ENCODE measurements at regions not wholly inside any gene's neighbourhood (a gene's known extent, or its start where the extent isn't known, plus 50 kb on each side); places are given as distances from the start of the nearest gene placed in this dataset.

DNA sequence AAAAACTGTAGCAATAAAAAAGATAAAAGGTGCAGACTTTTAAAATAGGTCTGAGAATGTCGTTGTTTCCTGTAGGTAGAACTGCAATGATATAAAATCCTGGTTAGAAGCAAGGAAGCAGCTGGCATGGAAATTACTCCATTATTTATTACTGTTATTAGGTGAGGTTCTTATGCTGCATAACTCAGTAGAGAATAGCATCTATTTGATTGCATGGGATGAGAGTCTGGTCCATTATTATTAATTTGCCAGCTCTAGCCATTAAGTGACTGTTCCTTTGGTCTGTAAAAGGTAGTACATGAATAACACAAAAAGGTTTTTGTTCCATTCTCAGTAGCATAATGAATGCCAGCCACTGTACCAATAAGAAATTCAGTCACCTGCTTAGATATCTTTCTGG lies 358.6 kb downstream of the RBM43 start:
- no peak for DNase-seq (ENCODE audit: low read depth, low spot score)

DNA sequence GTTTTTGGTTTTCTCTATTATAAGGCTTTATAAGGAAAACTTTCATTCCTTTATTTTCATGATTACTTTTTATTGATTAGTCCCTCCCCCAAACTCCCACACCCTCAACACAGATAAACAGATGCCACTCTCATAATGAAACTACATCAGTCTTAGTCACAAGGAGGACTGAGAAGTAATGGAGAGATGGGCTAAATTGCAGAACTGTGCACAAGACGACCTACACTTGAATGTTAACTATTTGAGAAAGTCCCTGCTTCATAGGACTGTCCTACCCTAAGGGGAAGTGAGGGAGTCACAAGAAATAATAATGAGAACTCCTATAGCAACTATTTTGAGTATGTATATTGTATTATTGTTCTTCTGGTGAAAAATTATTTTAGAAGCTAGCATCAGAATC lies 360.8 kb downstream of the RBM43 start:
- DNase-seq (ENCODE audit: low read depth, low spot score) = no peak

DNA sequence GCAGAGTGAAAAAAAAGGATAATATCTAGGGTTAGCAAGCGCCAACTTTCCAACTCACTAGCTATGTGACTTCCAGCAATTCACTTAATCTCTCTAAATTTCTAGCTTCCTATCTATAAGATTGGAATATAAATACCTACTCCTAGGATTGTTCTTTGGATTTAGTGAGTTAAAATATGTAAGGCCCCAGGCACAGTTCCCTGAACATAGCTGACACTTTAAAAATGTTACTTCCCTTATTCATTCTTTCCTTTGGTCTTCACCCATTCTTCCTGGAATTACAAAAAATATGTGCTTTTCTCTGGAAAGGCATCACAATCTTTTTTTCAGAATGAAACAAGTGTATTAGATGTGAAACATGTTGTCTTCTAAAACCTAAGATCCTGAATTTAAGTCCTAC lies 365.7 kb downstream of the RBM43 start:
- DNase-seq (ENCODE audit: low read depth, low spot score) = no peak

DNA sequence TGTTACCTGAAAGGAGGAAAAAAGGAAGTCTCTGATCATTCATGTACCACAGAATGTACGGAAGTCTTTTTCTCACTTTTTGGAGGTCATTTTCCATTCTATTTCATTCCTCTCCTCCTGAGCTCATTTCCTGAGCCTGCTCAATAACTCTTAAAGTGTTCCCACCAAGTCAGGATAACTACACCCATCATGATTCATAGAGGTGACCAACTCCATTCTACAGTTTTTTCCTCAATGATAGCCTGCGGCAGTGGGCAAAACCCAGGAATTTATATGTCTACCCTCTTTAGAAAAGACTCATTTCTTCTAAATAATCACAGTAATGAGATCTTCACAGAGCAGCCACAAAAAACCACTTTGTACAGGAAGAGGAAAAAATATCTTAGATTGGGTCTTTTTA lies 372.5 kb downstream of the RBM43 start:
- DNase-seq (ENCODE audit: low read depth, low spot score) = no peak

DNA sequence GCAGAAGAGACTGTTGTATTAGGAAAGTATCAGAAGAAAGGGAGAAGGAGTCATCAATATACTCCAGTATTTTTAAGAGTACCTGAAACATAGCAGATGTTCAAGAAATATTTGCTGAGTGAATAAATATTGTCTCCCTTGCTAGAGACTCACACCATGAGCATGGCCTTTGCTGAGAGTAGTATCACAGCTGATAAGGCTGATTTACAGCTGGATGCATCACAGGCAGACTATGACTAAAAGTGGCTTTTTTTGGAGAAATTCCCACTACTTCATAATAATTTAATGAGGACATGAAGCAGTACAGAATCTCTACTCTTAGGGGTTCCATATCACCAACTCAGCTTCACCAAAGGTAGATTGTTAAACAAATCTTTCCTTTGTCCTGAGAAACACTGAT lies 373.3 kb downstream of the RBM43 start:
- DNase-seq (ENCODE audit: low read depth, low spot score) = no peak

DNA sequence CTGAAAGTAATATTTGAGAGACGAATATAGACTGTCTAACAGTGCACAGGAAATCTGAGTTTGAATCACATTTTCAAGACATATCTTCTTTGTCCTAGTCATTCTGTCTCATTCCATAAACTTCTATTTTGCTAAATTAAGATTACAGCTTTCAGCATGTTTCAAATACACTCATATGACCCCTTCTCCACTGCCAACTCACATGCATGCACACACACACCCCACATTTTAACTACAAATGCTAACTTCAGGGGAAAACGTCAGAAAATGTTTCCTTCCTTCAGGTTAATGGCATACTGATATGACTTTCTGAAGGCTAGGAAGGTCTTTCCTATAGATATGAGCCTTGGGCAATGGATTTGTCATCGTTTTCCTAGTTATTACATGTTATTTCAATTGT lies 373.7 kb downstream of the RBM43 start:
- DNase-seq (ENCODE audit: low read depth, low spot score) = no peak

DNA sequence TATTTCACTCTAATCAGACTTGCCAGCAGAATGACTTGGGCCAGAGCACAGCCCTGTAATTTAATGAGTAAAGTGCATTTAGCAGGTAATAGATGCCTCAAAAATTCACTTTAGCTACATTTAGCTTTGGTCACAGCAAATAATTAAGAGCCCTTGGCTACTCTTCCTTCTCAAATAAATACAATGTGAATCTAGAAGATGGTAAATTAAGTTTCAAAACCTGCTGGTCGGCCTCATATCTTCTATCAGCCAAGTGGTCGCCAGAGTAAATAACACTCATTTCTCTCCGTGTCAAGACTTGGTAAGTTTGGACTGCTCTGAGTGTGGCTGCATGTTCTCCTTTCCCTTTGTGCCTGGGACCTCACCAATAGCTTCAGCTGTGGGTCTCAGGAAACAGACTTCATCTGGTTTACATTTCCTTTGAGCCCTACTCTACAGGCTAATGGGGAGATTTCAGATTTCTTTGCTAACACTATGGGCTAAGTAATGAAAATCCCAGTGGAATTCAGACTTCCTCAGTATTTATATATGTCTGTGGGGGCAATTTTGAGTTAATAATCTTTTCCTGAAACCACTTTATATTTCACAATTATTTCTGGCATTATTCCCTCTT lies 375.8 kb downstream of the RBM43 start:
- DNase-seq (ENCODE audit: low read depth, low spot score) = no peak

DNA sequence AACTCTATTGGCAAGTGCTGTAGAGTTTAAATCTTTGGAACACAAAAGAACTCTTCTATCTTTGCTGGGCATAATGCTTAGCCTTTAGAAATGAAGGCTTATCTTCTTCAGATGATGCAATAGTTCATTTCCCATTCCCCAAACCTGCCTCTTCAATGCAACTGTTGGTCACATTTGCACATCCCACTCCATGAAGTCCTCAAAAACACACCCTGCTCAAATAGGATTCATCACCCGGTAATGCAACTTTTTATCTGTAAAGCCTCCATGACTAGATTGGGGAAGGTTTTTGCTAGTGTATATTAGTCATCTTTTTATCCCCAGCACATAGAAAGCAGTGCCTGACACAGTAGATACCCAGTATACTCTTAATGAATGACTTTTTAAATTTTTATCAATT lies 376.4 kb downstream of the RBM43 start:
- no peak for DNase-seq (ENCODE audit: low read depth, low spot score)

DNA sequence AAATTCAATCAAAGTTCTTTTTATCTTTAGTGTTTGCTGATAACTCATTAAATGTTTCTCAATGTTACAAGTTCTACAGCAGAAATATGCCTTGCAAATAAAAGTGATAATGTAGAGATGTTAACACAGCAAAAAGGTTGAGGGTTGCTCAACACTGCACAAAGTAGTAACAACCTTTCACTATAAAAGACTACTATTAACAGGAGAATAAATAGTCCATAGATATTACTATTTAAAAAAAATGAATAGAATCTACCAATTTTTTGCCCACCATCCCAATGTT lies 378.1 kb downstream of the RBM43 start:
- no peak for DNase-seq (ENCODE audit: low read depth, low spot score)

DNA sequence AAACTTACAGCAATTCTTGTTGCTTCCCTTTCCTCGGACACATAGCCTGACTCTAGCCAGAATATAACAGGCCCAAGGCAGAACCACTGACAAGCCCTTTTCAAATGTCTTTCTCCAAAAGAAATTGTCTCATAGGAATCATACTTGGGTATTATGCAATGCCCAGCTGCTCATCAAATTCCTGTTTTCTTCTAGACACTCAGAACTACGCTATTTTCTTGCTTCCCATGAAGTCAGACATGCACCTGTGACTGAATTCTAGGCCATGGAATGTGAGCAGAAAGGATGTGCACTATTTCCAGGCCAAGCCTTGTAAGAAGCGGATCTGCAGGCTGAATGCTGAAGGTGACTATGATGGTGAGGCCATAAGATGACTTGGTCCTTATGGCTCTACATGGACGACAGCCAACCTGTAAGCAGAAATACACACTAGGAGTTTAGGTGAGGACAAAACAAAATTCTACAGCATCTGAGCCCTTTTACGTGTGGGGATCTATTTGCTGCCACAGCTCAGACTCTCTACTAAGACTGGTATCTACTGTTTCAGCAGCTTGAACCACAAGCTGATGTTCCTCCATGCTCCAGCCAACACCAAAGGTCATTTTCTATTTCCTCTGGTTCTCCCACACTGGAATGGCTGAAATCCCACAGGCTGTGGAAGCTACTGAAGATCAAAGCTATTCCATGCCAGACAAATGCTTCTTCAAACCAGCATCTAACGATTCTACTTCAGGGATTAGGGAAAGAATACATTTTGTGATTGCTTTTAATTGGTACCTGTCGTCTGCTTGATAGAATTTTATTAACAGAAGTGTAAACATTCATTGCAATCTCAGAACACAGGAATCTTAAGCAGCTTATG lies 378.7 kb downstream of the RBM43 start:
- DNase-seq (ENCODE audit: low read depth, low spot score) = no peak

DNA sequence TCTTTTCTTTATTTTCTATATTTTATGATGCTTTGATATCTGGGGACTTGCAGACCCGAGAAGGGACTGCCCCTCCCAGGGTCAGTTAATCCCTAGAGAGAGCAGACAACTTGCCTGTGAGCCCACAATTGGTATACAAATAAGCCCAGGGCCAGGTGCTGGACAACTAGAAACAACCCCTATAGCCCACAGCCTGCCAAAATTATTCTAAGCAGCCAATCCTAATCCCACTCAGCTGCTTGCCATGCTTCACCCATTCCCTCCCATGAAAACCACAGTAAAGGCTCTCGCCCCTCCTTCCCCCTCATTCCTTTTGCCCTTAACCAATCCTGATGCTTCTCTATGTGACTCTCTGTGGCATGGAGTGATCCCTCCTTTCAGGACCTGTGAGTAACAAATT lies 380.7 kb downstream of the RBM43 start:
- DNase-seq (ENCODE audit: low read depth, low spot score) = no peak

DNA sequence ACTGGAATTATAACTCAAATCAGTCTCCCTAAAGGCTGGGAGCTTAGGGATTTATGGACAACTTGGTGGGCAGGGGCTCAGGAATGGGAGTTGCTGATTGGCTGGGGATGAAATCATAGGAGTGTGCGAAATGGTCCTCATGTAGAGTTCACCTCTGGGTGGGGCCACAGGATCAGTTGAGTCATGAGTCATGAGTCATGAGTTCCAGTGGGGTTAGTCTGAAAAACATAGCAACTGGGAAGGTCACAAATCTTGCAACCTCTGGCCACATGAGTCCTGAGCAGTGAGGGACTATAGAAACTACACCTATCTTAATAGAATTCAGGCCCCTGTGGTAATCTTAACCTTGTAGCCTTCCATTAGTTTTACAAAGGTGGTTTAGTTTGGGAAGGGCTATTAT lies 383.3 kb downstream of the RBM43 start:
- no peak for DNase-seq (ENCODE audit: low read depth, low spot score)

DNA sequence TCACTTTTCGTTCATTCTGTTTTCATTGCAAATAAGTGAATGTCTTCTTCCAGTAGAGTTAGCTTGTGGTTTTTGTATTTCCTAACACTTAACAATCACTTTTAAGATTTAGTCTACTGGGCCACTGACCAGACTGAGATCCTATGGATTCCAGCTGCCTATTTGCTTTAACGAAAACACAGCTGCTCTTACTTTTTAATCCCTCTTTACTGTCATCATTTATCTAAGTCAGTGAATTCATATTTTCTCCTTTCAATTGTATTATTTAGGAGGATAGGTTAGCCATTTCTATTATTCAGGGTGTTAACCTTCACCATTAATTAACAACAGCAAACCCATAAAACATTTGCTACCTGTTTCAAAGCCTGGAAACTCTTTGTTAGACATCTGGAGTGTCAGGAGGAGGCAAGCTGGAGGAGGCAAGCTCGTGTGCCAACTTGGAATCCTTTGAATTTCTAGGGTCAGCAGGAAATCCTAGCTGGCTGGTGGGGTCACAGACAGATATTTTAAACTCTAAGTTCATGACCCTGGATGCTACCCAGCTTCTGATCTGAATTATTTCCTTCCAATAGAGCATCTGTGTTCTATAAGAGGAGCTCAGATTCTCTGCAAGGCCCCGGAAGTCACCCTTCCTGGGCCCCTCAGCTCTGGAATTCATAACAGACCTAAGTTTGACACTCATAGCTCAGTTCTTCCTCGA lies 385.3 kb downstream of the RBM43 start:
- DNase-seq (ENCODE audit: low read depth, low spot score) = no peak

DNA sequence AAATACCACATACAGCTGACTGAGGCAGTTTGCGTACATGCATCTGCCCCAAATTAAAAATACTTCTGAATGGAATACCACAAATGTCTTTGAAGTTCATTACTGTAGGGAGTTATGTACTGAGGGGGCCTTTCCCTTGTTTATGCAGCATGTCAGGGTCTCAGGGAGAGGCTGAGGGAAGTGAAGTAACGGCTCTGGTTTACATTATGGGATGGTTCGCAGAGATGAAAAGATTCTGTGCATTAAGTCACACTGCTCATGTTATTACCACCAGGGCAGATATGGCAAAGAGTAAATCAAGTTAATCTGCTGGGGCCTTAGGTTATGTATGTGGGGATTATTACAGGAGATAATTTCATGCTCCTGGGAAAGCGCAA lies 385.9 kb upstream of the RND3 start:
- no peak for DNase-seq (ENCODE audit: low read depth, low spot score)

DNA sequence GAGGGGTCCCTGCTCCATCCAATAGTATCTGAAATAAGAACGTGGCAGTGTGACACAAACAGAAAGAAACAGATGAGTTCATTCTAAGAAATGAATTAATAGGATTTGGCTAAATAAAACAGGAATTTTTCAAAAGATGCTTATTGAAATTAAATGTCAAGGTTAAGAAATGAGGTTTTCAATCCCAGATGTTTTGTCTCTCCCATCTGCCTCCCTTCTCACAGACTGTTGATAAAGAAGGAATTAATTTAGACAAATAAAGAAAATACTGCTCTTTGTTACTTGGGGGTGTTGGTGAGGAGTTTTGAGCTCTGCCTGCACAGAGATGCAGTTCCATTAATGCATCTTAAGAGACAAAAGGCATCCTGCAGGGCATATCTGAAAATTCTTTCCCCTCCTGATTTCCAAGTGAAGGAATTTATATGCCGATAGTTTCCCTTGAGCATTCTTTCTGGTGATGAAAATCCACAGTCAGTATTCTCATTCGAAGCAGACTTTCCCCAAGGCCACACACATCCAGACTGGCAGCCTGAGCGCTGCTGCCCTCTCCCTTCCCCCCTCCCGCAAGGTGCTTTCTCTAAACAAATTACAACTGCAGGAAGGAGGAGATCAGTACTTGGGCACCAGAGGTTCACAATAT lies 385.4 kb upstream of the RND3 start:
- DNase-seq (ENCODE audit: low read depth, low spot score) = no peak

DNA sequence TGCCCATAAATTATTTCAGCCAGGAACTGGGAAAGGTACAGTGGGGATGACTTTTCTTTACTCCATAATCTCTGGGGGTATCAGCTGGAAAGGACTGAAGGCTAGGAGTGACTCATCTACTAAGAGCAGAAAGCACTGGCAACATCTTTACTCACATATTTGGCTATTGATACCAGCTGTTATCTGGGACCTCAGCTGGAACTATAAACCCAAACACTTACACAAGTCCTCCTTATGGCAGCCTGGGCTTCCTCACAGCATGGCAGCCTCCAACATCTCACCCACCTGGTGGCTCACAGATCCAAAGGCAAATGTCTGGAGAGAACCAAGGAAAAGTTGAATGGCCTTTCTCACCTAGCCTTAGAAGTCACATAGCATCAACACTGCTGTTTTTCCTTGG lies 379.0 kb upstream of the RND3 start:
- no peak for DNase-seq (ENCODE audit: low read depth, low spot score)

DNA sequence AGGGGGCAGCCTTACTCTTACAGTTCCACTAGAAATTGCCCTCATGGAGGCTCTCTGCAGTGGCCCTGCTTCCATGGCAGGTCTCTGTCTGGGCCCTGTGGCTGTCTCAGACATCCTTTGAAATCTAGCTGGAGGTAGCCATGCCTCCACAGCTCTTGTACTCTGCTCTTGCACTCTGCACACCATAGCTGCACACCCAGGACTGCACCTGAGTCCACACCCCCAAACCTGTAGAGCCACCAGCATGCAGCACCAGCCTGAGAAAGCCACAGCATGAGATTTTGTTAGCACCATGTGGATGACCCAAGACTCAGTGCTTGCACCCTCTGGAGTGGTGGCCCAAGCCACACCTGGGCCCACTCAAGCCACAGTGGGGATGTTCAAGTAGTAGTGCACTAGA lies 376.2 kb upstream of the RND3 start:
- no peak for DNase-seq (ENCODE audit: low read depth, low spot score)

DNA sequence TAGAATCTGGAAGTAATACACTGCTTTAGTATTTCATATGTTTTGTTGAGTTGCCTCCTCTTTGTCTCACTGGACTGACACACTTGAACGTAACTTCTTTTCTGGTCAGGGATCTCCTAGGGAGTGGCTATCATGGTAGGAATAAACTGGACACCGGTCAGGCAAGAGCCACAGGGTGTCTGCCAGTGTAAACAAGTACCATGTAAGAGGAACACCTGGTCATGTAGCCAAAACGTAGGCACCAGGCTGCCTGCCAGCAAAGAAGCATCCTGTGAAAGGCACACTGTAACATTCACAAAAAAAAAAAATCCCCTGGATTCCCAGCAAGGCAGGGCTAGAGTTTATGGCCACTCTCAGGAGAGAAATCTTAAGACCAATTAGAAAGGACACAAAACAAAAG lies 372.8 kb upstream of the RND3 start:
- DNase-seq (ENCODE audit: low read depth, low spot score) = no peak

DNA sequence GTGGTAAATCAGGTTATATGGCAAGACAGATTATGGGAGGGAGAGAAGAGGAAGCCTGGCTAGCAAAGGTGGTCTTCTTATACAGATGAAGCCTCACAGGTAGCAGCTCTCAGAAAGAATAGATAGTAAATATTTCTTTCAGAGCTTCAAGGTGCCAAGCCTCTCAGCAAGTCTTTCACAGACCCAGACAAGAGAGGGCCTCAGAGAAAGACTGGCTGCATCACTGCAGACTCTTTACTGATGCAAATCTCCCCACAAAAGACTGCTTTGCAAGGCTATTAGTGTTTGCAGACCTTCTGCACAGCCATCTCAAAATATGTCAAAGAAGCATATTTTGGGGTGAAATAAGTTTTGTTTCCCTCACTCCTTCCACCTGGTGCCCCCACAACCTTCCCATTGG lies 372.4 kb upstream of the RND3 start:
- DNase-seq (ENCODE audit: low read depth, low spot score) = no peak

DNA sequence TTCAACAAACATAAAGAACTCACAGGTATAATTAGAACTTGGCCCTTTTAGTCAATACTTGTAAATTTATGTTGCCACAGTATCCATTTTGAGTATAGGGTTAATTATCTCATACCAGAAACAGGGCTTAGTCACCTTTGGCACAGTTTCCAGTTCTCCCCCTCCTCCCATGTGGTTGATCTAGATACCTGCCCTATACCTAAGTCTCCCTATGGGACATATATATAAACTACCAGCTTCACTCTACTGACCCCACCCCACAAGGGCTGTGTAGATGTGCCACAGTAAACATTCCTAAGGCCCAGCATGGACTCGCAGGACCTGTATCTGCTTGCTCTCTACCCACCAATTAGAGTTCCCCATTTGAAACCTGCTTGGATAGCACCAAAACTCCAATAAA lies 371.7 kb upstream of the RND3 start:
- DNase-seq (ENCODE audit: low read depth, low spot score) = no peak

DNA sequence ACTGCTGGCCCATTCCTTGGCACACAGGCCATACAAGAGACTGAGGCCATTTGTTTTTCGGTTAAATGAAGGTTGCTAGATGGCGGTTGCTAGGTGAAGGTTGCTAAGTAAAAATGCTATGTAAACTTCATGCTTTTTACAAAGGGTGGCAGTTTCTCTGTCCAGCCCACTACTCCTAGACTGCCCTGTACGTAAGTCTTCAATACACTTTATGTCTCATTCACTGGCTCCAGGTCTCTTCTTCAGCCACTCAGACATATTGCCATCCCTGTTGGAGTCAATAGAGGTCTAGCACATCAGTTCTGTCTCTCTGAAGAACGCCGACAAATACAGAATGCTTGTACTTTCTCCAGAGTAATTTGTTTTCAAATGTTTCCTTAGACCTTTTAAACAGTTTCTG lies 370.9 kb upstream of the RND3 start:
- no peak for DNase-seq (ENCODE audit: low read depth, low spot score)

DNA sequence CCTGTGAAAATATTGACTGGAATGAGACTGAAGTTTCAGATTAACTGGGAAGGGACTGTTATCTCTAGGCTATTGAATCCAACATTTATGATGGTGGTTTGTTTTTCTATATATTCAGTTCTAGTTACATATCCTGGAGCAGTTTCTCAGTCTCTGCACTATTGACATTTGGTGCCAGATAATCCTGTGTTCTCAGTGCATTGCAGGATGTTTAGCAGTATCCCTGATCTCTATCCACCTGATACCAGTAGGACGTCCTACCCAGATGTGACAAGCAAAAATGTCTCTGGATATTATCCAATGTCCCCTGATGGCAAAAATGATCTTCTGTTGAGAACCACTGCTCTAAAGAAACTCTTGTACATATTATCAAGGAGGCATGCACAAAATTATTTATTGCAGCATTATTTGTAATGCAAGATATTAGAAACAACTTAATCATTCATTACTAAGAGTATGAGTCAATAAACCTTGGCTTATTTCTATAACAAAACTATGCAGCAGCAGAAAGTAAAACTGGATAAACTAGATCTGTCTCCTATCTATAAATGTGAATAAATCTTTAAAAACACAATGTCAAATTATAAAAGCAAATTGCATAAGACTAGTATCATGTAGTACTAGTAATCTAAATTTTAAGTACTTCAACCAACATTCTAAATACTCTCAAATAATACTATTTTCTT lies 369.3 kb upstream of the RND3 start:
- DNase-seq (ENCODE audit: low read depth, low spot score) = no peak
